ENCODE measurements at regions not wholly inside any gene's neighbourhood (a gene's known extent, or its start where the extent isn't known, plus 50 kb on each side); places are given as distances from the start of the nearest gene placed in this dataset.
A peak's percentile ranks its signal among the peaks of the same experiment; 100 is the strongest.

- ATAC-seq = peak in 1 of 2 donors; percentile 27
- intact Hi-C loops (cut with DNase I; ENCODE audit: low total_unique reads) (no loop called here), in situ Hi-C loops (cut with MboI; ENCODE audit: low sequenced_read_pairs in 4 of 4) (no loop called here)
- TF ChIP-seq CTCF (IDR thresholded peaks at IDR 0.05 in 4 of 5, conservative IDR thresholded peaks at IDR 0.05 in 1 of 5) (no peak), POLR2A (IDR thresholded peaks at IDR 0.05) (no peak)
- Histone ChIP-seq H3K36me3 (no peaks in the 10 kb centered on the region), H3K27ac (no peak overlapping the region), H3K27me3 (no peaks in the 10 kb centered on the region), H3K9me3 (no peaks in the 10 kb centered on the region), H3K4me3 (no peak overlapping the region), H3K4me1 (no peaks in the 10 kb centered on the region)
- no peak for DNase-seq
Observed at GRCh38 chr1:112256411-112256810, 139.6 kb upstream of the CTTNBP2NL start.

GRCh38 chr1:112257043-112257835 is 138.8 kb upstream of the CTTNBP2NL start:
- Histone ChIP-seq H3K27ac (no peak overlapping the region), H3K4me3 (no peak overlapping the region), H3K9me3 (no peaks in the 10 kb centered on the region), H3K36me3 (no peaks in the 10 kb centered on the region), H3K4me1 (no peaks in the 10 kb centered on the region), H3K27me3 (no peaks in the 10 kb centered on the region)
- in situ Hi-C loops (cut with MboI; ENCODE audit: low sequenced_read_pairs in 4 of 4) (no loop called here), intact Hi-C loops (cut with DNase I; ENCODE audit: low total_unique reads) (no loop called here)
- no peak for TF ChIP-seq CTCF (IDR thresholded peaks at IDR 0.05 in 4 of 5, conservative IDR thresholded peaks at IDR 0.05 in 1 of 5)
- TF ChIP-seq POLR2A (IDR thresholded peaks at IDR 0.05) = no peak
- DNase-seq (no peak), ATAC-seq (no peak)

GRCh38 chr1:112260699-112261098 is 135.3 kb upstream of the CTTNBP2NL start:
- no peak for ATAC-seq
- H3K4me3 ChIP-seq = no peak overlapping the region
- in situ Hi-C loops (cut with MboI; ENCODE audit: low sequenced_read_pairs in 4 of 4) = no loop called here
- intact Hi-C loops (cut with DNase I; ENCODE audit: low total_unique reads) = no loop called here
- H3K4me1 ChIP-seq = peaks cover 0 to 11% of the 10 kb centered on the region in 2 donors
- no peaks in the 10 kb centered on the region for H3K27me3 ChIP-seq
- TF ChIP-seq POLR2A (IDR thresholded peaks at IDR 0.05) (no peak), CTCF (IDR thresholded peaks at IDR 0.05 in 4 of 5, conservative IDR thresholded peaks at IDR 0.05 in 1 of 5) (no peak)
- no peak overlapping the region for H3K27ac ChIP-seq
- no peaks in the 10 kb centered on the region for H3K9me3 ChIP-seq
- no peak for DNase-seq
- no peaks in the 10 kb centered on the region for H3K36me3 ChIP-seq

- ATAC-seq (no peak), DNase-seq (no peak)
- intact Hi-C loops (cut with DNase I; ENCODE audit: low total_unique reads) = no loop called here
- no peak for TF ChIP-seq CTCF (IDR thresholded peaks at IDR 0.05 in 4 of 5, conservative IDR thresholded peaks at IDR 0.05 in 1 of 5)
- TF ChIP-seq POLR2A (IDR thresholded peaks at IDR 0.05) = no peak
- H3K27me3 ChIP-seq = no peaks in the 10 kb centered on the region
- H3K4me1 ChIP-seq = peaks cover 0 to 17% of the 10 kb centered on the region in 2 donors
- in situ Hi-C loops (cut with MboI; ENCODE audit: low sequenced_read_pairs in 4 of 4) = no loop called here
- H3K27ac ChIP-seq = no peak overlapping the region
- H3K4me3 ChIP-seq = no peak overlapping the region
- no peaks in the 10 kb centered on the region for H3K9me3 ChIP-seq
- H3K36me3 ChIP-seq = no peaks in the 10 kb centered on the region
Observed at GRCh38 chr1:112262316-112262715, 133.7 kb upstream of the CTTNBP2NL start.
